HG02623 (cell line): ENCODE measurements at regions not wholly inside any gene's neighbourhood (a gene's known extent, or its start where the extent isn't known, plus 50 kb on each side); places are given as distances from the start of the nearest gene placed in this dataset.

Source experiments
- ATAC-seq: cut with Tn5 transposase; IDR thresholded peaks from one replicate; pipeline ENCODE4 v1.9.1; 2021; ENCODE audit warnings: moderate library complexity; ENCODE audit not compliant: unreplicated experiment

- ATAC-seq = no peak
These were observed 84.8 kb upstream of the RNF217 start for GRCh38 chr6:124877468-124877867.

- ATAC-seq = no peak
These were observed 82.9 kb upstream of the RNF217 start for GRCh38 chr6:124879110-124879991.

- no peak for ATAC-seq
These were observed 82.3 kb upstream of the RNF217 start for GRCh38 chr6:124879992-124880355.

- ATAC-seq = peak; percentile 39
These were observed 80.2 kb upstream of the RNF217 start for GRCh38 chr6:124881898-124882578.

- no peak for ATAC-seq
These were observed 79.5 kb upstream of the RNF217 start for GRCh38 chr6:124882579-124883393.

GRCh38 chr6:124885171-124885570 is 77.1 kb upstream of the RNF217 start:
- no peak for ATAC-seq

GRCh38 chr6:124887872-124888580 is 74.2 kb upstream of the RNF217 start:
- no peak for ATAC-seq

- no peak for ATAC-seq
These were observed 73.5 kb upstream of the RNF217 start for GRCh38 chr6:124888581-124889371.

- ATAC-seq = no peak
These were observed 61.2 kb upstream of the RNF217 start for GRCh38 chr6:124901084-124901483.

- no peak for ATAC-seq
These were observed 58.4 kb upstream of the RNF217 start for GRCh38 chr6:124903797-124904196.

- no peak for ATAC-seq
These were observed 54.6 kb upstream of the RNF217 start for GRCh38 chr6:124907596-124907995.
